Renal cortex interstitium (tissue), 11 donors: ENCODE measurements at regions not wholly inside any gene's neighbourhood (a gene's known extent, or its start where the extent isn't known, plus 50 kb on each side); places are given as distances from the start of the nearest gene placed in this dataset.

Experiments
- DNase-seq, 11 donors: peaks; one replicate each; pipeline ENCODE4 v3.0.0-alpha.2; 2013; ENCODE audit warnings: low read depth in 9 of 11, low spot score in 4 of 11; ENCODE audit errors: extremely low read depth in 1 of 11

- no peak for DNase-seq
These were observed 276.7 kb downstream of the GBA3 start for GRCh38 chr4:22969287-22969896.

DNA sequence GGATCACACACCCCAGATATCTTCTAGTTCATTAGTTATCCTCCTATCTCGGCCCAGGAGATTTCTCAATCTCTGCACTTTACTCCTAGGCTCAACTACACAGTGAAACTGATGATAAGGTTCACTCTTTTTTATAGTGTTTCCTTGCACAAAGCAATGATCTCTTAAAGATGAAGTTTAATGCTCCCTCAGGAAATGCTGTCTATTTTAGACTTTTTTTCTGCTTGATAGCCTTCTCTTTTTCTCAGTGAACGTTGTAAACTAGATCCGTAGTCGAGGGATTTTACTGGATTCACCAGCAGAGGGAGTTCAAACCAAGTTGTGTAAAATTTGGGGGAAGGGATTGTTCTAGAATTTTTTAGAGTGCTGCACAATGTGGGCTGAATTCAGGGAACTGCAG, 269.6 kb downstream of the GBA3 start:
- peak in 2 of 11 donors; percentile 4 to 20 for DNase-seq

GRCh38 chr4:22959483-22959882, 266.7 kb downstream of the GBA3 start:
- DNase-seq, result no peak

DNA sequence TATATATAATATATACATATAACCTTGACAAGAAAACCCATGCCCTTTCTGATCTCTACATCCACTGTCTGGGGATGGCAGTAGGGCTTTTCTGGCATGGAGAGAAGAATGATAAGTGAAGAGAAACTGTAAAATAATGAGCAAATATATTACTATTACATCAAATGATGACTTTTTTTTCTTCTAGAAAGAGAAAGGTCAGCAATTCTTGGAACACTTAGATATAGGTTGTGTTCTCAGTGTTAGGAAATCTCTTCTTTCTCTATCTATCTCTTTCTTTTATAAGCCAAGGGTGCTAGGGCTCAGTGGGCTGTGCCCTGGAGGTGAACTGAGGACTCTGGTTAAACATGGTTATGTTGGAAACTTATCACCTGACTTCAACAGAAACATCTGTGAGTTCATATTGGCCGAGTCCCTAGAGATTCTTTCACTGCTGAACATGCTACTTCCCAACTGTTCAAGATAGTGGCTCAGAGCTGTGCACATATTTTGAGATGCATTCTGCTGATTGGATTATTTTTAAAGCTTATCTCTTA, 265.1 kb downstream of the GBA3 start:
- no peak for DNase-seq

DNA sequence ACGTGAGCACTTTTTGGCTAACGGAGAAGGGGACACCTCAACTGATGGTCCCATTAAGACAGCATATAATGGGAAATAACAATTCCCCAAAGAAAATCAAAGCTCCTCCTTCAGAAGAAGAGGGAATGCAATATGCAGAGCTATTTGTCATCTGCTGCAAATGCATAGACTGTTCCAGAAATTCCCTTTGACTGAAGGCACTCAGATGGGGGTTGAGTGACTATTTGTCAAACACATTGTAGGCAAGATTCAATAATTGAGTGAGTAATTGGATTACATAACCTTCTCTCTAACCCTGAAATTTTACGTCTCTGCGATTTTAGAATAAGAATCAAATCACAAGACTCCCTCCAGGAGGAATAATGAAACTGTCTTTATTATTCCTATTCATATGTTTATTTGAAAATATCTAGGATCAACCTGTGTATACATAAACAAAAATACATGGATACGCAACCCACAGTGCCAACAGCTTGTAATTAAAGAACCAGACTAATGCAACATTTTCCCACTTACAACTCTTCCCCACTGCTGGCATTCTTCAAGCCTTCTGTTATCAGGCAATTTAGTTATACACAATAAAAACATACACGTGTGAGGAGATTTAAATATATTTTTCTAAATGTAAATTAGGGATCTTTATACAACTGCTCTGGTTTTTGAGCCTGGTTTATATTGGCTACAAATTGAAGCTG, 256.6 kb downstream of the GBA3 start:
- DNase-seq, result no peak

DNA sequence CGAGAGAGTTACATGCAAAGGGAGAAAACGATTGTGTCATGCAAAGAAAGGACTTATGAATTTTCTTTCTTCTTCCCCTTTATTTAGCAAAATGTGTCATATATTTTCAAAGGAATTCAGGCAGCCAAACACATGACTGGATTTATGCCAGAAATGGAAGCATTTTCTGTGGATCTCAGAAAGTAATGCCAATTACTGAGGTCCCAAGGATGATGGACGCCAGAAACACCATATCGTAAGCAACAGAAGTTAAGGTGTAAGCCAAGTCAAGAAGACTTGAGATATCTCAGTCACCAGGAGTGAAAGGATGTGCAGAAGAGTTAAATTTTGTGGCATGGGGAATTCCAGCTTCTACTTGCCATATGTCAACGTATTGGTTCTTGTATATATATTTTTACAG, 255.1 kb downstream of the GBA3 start:
- DNase-seq, result no peak

- DNase-seq, result no peak
These were observed 250.3 kb downstream of the GBA3 start for GRCh38 chr4:22942920-22943559.

DNA sequence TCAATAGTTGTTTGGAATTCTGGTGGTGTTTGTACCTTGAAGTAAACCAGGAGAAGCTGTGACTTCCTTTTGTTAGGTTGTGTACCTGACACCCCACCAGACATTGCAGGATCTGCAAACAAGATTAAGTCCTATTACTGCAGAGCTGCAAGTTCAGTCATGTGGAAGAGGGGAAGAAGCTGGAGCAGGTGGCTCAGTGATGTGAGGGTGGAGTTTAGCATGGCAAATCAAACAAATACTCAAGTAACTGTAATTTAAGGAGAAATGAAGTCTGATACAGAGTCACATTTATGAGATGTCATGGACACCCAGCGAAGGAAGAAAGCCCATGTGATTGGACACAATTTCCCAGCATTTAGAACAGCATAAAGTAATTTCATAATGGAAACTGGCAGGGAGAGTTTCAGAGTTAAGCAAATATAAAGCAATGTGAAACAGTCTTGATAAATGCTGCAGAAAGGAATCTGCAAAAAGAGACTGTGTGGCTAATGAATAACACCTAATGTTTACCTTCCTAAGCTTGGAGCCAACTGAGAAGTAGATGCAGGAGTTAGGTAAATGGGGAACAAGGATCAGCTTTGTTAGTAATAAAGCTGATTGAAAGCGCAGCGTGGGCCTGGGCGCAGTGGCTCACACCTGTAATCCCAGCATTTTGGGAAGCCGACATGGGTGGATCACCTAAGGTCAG, 249.1 kb downstream of the GBA3 start:
- peak in 1 of 11 donors; percentile 8 for DNase-seq

DNA sequence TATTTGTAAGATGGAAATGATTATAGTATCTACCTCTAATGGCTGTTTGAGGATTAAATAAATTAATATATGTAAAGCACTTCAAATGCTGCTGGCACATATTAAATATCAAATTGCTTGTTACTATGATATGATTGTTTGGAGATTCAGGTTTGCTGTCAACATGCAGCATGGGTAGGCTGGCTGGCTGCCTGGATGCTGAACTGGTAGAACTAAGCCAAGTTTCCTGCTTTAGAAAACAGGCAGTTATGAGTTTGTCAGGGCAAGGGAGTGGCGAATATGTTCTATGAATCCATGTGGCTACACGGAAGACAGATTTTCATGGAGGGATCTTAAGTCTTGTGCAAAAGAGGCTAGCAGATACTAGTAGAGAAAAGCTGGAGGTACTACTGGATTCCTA, 239.6 kb downstream of the GBA3 start:
- DNase-seq, result no peak

GRCh38 chr4:22922426-22922825, 229.7 kb downstream of the GBA3 start:
- DNase-seq, result no peak

GRCh38 chr4:22921936-22922335, 229.2 kb downstream of the GBA3 start:
- no peak for DNase-seq

GRCh38 chr4:22911285-22911684, 218.5 kb downstream of the GBA3 start:
- DNase-seq, result no peak

DNA sequence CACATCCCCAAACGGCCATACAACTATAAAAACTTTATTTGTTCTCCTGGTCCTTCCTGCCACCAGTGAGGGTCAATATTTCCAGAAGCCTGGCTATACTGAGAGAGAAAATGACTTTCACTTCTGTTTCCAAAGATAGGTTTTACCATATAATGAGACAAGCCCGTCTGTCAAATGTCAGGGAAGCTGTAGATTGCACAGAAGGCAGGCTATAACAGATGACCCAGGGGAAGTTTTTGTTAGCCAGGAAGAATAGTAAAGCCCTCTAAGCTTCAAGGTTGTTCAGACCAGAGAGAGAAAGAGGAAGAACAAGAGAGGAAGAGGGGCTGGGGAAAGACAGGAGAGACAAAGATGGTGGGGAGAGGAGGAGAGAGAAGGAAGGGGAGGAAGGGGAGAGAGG, 217.5 kb downstream of the GBA3 start:
- no peak for DNase-seq

GRCh38 chr4:22906045-22906444, 213.3 kb downstream of the GBA3 start:
- no peak for DNase-seq

DNA sequence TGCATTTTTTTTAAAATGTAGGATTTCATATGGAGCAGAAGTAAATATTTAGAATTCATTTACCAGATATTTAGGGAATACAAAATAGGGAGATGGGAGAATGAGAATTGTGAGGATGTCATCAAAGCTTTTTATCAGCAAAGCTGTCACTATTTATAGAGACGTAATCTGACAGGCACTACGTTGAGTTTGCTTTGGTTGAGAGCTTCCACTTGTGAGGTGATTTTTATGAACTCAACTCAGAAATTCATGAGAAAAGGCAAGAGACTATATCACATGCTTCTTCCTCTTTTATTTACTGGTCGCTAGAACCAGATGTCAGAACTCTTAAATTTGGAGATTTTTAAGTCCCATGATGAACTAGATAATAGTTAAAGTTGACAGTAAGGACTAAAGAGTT, 211.2 kb downstream of the GBA3 start:
- DNase-seq, result no peak

DNA sequence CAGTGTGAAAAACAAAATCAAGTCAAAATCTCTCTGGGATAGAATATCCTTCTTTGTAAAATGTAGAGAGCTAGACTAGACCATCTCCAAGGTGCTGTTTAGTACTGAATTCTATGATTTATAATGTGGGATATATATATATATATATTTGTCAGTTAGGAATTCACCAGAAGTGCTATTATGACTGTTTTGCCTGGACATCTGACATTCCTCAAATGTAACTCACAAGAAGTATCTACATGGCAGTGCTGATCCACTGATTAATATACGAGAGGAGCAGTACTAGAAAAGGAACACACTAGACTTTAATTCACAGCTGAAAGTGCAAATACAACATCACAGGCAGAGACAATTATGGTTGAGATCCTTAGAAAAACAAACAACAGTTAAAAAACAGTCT, 208.9 kb downstream of the GBA3 start:
- no peak for DNase-seq

- DNase-seq, result no peak
These were observed 208.1 kb downstream of the GBA3 start for GRCh38 chr4:22900876-22901275.

DNA sequence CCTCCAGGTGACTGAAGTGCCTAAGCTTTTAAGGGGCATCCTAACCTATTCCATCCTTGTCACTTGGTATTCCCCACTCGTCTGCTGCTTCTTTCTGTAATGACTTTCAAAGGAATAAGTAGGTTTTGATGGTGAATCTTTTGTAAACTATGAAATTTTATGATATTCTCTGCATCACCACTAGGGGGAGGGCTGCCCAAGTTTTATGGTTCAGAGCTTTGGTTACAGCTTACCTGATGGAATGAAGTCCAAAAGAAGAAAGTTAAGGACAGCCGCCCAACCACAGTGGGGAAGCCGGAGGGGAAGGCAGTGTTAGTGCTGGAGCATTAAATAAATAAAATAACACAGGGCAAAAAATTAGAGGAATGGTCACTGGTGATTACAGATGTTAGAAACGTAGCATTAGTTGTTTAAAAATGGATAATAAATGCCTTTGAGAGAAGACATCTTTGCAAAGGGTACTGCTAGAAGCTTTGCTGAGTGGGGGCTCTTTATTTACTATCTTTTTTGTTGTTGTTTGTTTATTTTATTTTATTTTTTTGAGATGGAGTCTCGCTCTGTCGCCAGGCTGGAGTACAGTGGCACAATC, 204.9 kb downstream of the GBA3 start:
- DNase-seq, result peak in 8 of 11 donors; percentile 4 to 27 (median 5)

- DNase-seq, result no peak
These were observed 202.7 kb downstream of the GBA3 start for GRCh38 chr4:22895482-22895881.
